GM23248 (cell line): ENCODE measurements at regions not wholly inside any gene's neighbourhood (a gene's known extent, or its start where the extent isn't known, plus 50 kb on each side); places are given as distances from the start of the nearest gene placed in this dataset.
"Not testable (repeated sequence)": the region's sequence is repeated elsewhere in the genome, so short reads cannot be mapped to it uniquely, and the experiment has no call there.

Experiments
- EZH2 ChIP-seq: fragments of 200-600 bp; sonication (generic); IDR thresholded peaks from 2 replicates; pipeline ENCODE4 v1.6.1; 2018; ENCODE audit warnings: antibody characterized with exemption, mild to moderate bottlenecking; ENCODE audit not compliant: insufficient read depth, poor library complexity, severe bottlenecking
- EZH2phosphoT487 ChIP-seq: fragments of 200-600 bp; sonication (generic); IDR thresholded peaks from 2 replicates; pipeline ENCODE4 v1.6.1; 2018; ENCODE audit warnings: antibody characterized with exemption, moderate library complexity, mild to moderate bottlenecking, low read depth; ENCODE audit not compliant: insufficient read depth

GRCh38 chr10:47675577-47675976 lies 87.8 kb downstream of the SYT15B start:
- not testable (repeated sequence) for TF ChIP-seq EZH2phosphoT487, EZH2
